ENCODE measurements at regions not wholly inside any gene's neighbourhood (a gene's known extent, or its start where the extent isn't known, plus 50 kb on each side); places are given as distances from the start of the nearest gene placed in this dataset.

GRCh38 chr11:134759274-134759673 is 347.2 kb upstream of the B3GAT1 start:
- DNase-seq = peak; percentile 12

GRCh38 chr11:134758342-134758931 is 346.4 kb upstream of the B3GAT1 start:
- no peak for DNase-seq

GRCh38 chr11:134757633-134758032 is 345.6 kb upstream of the B3GAT1 start:
- DNase-seq = no peak

- DNase-seq = no peak
Observed at GRCh38 chr11:134756811-134757540, 344.9 kb upstream of the B3GAT1 start.

GRCh38 chr11:134755535-134755934 is 343.5 kb upstream of the B3GAT1 start:
- DNase-seq = no peak

- DNase-seq = no peak
Observed at GRCh38 chr11:134754521-134755198, 342.6 kb upstream of the B3GAT1 start.

GRCh38 chr11:134753771-134754520 is 341.9 kb upstream of the B3GAT1 start:
- no peak for DNase-seq

- no peak for DNase-seq
Observed at GRCh38 chr11:134752964-134753770, 341.1 kb upstream of the B3GAT1 start.

GRCh38 chr11:134752526-134752925 is 340.5 kb upstream of the B3GAT1 start:
- DNase-seq = no peak

- no peak for DNase-seq
Observed at GRCh38 chr11:134751766-134752165, 339.7 kb upstream of the B3GAT1 start.

GRCh38 chr11:134751031-134751585 is 339.1 kb upstream of the B3GAT1 start:
- no peak for DNase-seq

GRCh38 chr11:134750619-134751018 is 338.6 kb upstream of the B3GAT1 start:
- no peak for DNase-seq

- DNase-seq = no peak
Observed at GRCh38 chr11:134749040-134749839, 337.2 kb upstream of the B3GAT1 start.

GRCh38 chr11:134746609-134747008 is 334.6 kb upstream of the B3GAT1 start:
- no peak for DNase-seq

- no peak for DNase-seq
Observed at GRCh38 chr11:134745456-134745855, 333.4 kb upstream of the B3GAT1 start.

GRCh38 chr11:134743820-134744195 is 331.8 kb upstream of the B3GAT1 start:
- no peak for DNase-seq

- no peak for DNase-seq
Observed at GRCh38 chr11:134742956-134743819, 331.1 kb upstream of the B3GAT1 start.

- DNase-seq = peak; percentile 29
Observed at GRCh38 chr11:134742224-134742612, 330.2 kb upstream of the B3GAT1 start.

GRCh38 chr11:134741453-134742223 is 329.6 kb upstream of the B3GAT1 start:
- no peak for DNase-seq
